ENCODE measurements at regions not wholly inside any gene's neighbourhood (a gene's known extent, or its start where the extent isn't known, plus 50 kb on each side); places are given as distances from the start of the nearest gene placed in this dataset.

- Histone ChIP-seq H3K4me2 (replicated peaks; ENCODE audit: extremely low read depth, low read length, poor library complexity, severe bottlenecking) (no peak overlapping the region), H2AFZ (ENCODE audit: insufficient read depth, low read depth, low read length, poor library complexity, severe bottlenecking) (no peak overlapping the region), H3K9ac (ENCODE audit: insufficient read depth, low read length, poor library complexity, severe bottlenecking) (no peak overlapping the region), H3K9me3 (replicated peaks in 1 of 2; ENCODE audit: control insufficient read depth in 1 of 2, insufficient read depth in 1 of 2, low read length in 2 of 2) (no peaks in the 10 kb centered on the region), H3K27ac (ENCODE audit: low read depth in 1 of 2, low read length in 2 of 2) (no peak overlapping the region), H3K4me1 (ENCODE audit: control insufficient read depth in 1 of 2, insufficient read depth in 2 of 2, low read length in 2 of 2) (no peaks in the 10 kb centered on the region), H3K79me2 (ENCODE audit: insufficient read depth, low read length) (no peaks in the 10 kb centered on the region), H3K4me3 (replicated peaks in 1 of 3; ENCODE audit: low read depth in 2 of 3, low read length in 3 of 3) (no peak overlapping the region), H3K27me3 (ENCODE audit: control insufficient read depth in 2 of 2, insufficient read depth in 2 of 2, low read length in 2 of 2) (no peaks in the 10 kb centered on the region), H3K36me3 (replicated peaks in 1 of 2; ENCODE audit: control insufficient read depth in 1 of 2, insufficient read depth in 2 of 2, low read length in 2 of 2) (no peaks in the 10 kb centered on the region), H4K20me1 (ENCODE audit: insufficient read depth, low read length) (no peaks in the 10 kb centered on the region)
- Mint-ChIP-seq H3K27me3 (ENCODE audit: low read depth in 3 of 3) (peaks cover 5 to 16% (median 7%) of the 10 kb centered on the region in 3 donors), H3K36me3 (no peaks in the 10 kb centered on the region), H3K9me3 (peaks cover 0 to 1% (median 0%) of the 10 kb centered on the region in 7 donors), H3K4me1 (no peaks in the 10 kb centered on the region), H3K27ac (peak overlapping the region in 1 of 7 donors; percentile 39), H3K4me3 (no peak overlapping the region)
- 78% methylated on average over 7 of the region's 11 CpGs for WGBS (ENCODE audit: insufficient coverage)
- TF ChIP-seq CTCF (IDR thresholded peaks at IDR 0.05): no peak
- no peak for DNase-seq
- intact Hi-C loops (cut with micrococcal nuclease): no loop called here
Observed at GRCh38 chr17:36665417-36665816, 64.0 kb downstream of the MRM1 start.

GRCh38 chr17:36667922-36668321 is 66.5 kb downstream of the MRM1 start:
- H3K9me3 ChIP-seq (replicated peaks in 1 of 2; ENCODE audit: control insufficient read depth in 1 of 2, insufficient read depth in 1 of 2, low read length in 2 of 2): no peaks in the 10 kb centered on the region
- H3K4me1 ChIP-seq (ENCODE audit: control insufficient read depth in 1 of 2, insufficient read depth in 2 of 2, low read length in 2 of 2): no peaks in the 10 kb centered on the region
- H3K27me3 ChIP-seq (ENCODE audit: control insufficient read depth in 2 of 2, insufficient read depth in 2 of 2, low read length in 2 of 2): no peaks in the 10 kb centered on the region
- H3K27me3 Mint-ChIP-seq (ENCODE audit: low read depth in 3 of 3): peaks cover 3 to 11% (median 10%) of the 10 kb centered on the region in 3 donors
- no peaks in the 10 kb centered on the region for H3K36me3 Mint-ChIP-seq
- H3K27ac Mint-ChIP-seq: no peak overlapping the region
- H3K27ac ChIP-seq (ENCODE audit: low read depth in 1 of 2, low read length in 2 of 2): no peak overlapping the region
- no peak overlapping the region for H3K4me3 ChIP-seq (replicated peaks in 1 of 3; ENCODE audit: low read depth in 2 of 3, low read length in 3 of 3)
- no peak overlapping the region for H2AFZ ChIP-seq (ENCODE audit: insufficient read depth, low read depth, low read length, poor library complexity, severe bottlenecking)
- no peaks in the 10 kb centered on the region for H3K4me1 Mint-ChIP-seq
- no peaks in the 10 kb centered on the region for H4K20me1 ChIP-seq (ENCODE audit: insufficient read depth, low read length)
- H3K4me2 ChIP-seq (replicated peaks; ENCODE audit: extremely low read depth, low read length, poor library complexity, severe bottlenecking): no peak overlapping the region
- TF ChIP-seq CTCF (IDR thresholded peaks at IDR 0.05): no peak
- intact Hi-C loops (cut with micrococcal nuclease): no loop called here
- H3K79me2 ChIP-seq (ENCODE audit: insufficient read depth, low read length): no peaks in the 10 kb centered on the region
- peaks cover 0 to 1% (median 0%) of the 10 kb centered on the region in 7 donors for H3K9me3 Mint-ChIP-seq
- H3K36me3 ChIP-seq (replicated peaks in 1 of 2; ENCODE audit: control insufficient read depth in 1 of 2, insufficient read depth in 2 of 2, low read length in 2 of 2): no peaks in the 10 kb centered on the region
- WGBS (ENCODE audit: insufficient coverage): no CpG with 5 or more reads among the region's 2 CpGs
- no peak overlapping the region for H3K4me3 Mint-ChIP-seq
- H3K9ac ChIP-seq (ENCODE audit: insufficient read depth, low read length, poor library complexity, severe bottlenecking): no peak overlapping the region
- no peak for DNase-seq
